SKM-1 treated with dmso at 0.1 percent for 144 hours (cell line): ENCODE measurements at regions not wholly inside any gene's neighbourhood (a gene's known extent, or its start where the extent isn't known, plus 50 kb on each side); places are given as distances from the start of the nearest gene placed in this dataset.
"Not testable (repeated sequence)": the region's sequence is repeated elsewhere in the genome, so short reads cannot be mapped to it uniquely, and the experiment has no call there.

Source experiments
- DNase-seq: peaks from one replicate; lab custom pipeline; 2025; ENCODE audit not compliant: unreplicated experiment; lab: John Stamatoyannopoulos, UW

GRCh38 chr1:206403612-206404307, 66.5 kb upstream of the IKBKE start:
- not testable (repeated sequence) for DNase-seq

GRCh38 chr1:206404309-206405027, 65.8 kb upstream of the IKBKE start:
- DNase-seq: not testable (repeated sequence)

GRCh38 chr1:206405282-206405681, 65.0 kb upstream of the IKBKE start:
- not testable (repeated sequence) for DNase-seq

- not testable (repeated sequence) for DNase-seq
These were observed 61.6 kb upstream of the IKBKE start for GRCh38 chr1:206408371-206409288.

- no peak for DNase-seq
These were observed 59.0 kb upstream of the IKBKE start for GRCh38 chr1:206411321-206411720.

GRCh38 chr1:206415942-206416341, 54.3 kb upstream of the IKBKE start:
- DNase-seq: no peak

- DNase-seq: no peak
These were observed 52.3 kb upstream of the IKBKE start for GRCh38 chr1:206417774-206418614.

GRCh38 chr1:206419250-206419649, 51.0 kb upstream of the IKBKE start:
- no peak for DNase-seq

GRCh38 chr1:206419783-206420182, 50.5 kb upstream of the IKBKE start:
- DNase-seq: no peak

- DNase-seq: no peak
These were observed 49.8 kb upstream of the IKBKE start for GRCh38 chr1:206420471-206420870.
